Neuronal stem cell (in vitro differentiated cells): ENCODE measurements at regions not wholly inside any gene's neighbourhood (a gene's known extent, or its start where the extent isn't known, plus 50 kb on each side); places are given as distances from the start of the nearest gene placed in this dataset.

Experiments
- DNase-seq: peaks from one replicate; pipeline ENCODE4 v3.0.0-alpha.2; 2013; ENCODE audit warnings: low spot score
- H2AFZ ChIP-seq: one replicate; pipeline ENCODE4 v1.6.1; 2013; ENCODE audit warnings: mild to moderate bottlenecking, low read length, inconsistent platforms
- H2AK5ac ChIP-seq: 2 replicates; pipeline ENCODE4 v1.6.1; 2013; ENCODE audit warnings: low read depth, mild to moderate bottlenecking, inconsistent platforms, low read length, moderate library complexity, mixed read lengths
- H2BK120ac ChIP-seq: 2 replicates; pipeline ENCODE4 v1.6.1; 2013; ENCODE audit warnings: low read depth, mild to moderate bottlenecking, inconsistent platforms, low read length, moderate library complexity, mixed read lengths
- H2BK12ac ChIP-seq: one replicate; pipeline ENCODE4 v1.6.1; 2013; ENCODE audit warnings: low read length, inconsistent platforms
- H2BK15ac ChIP-seq: 2 replicates; pipeline ENCODE4 v1.6.1; 2013; ENCODE audit warnings: mild to moderate bottlenecking, low read length, inconsistent platforms, mixed read lengths
- H2BK5ac ChIP-seq: one replicate; pipeline ENCODE4 v1.6.1; 2013; ENCODE audit warnings: inconsistent platforms, mild to moderate bottlenecking, low read length, moderate library complexity
- H3K14ac ChIP-seq: one replicate; pipeline ENCODE4 v1.6.1; 2013; ENCODE audit warnings: low read length, inconsistent platforms
- H3K18ac ChIP-seq: 2 replicates; pipeline ENCODE4 v1.6.1; 2013; ENCODE audit warnings: low read length, inconsistent platforms
- H3K23ac ChIP-seq: 2 replicates; pipeline ENCODE4 v1.6.1; 2013; ENCODE audit warnings: low read depth, mild to moderate bottlenecking, mixed read lengths, low read length, inconsistent platforms; ENCODE audit not compliant: poor library complexity
- H3K27ac ChIP-seq: replicated peaks from 3 replicates; pipeline ENCODE4 v1.5.1; 2013; ENCODE audit warnings: low read length, inconsistent platforms
- H3K27me3 ChIP-seq, 3 experiments: 2 replicates each; pipeline ENCODE4 v1.6.1; 2013; ENCODE audit warnings: low read length in 3 of 3, mild to moderate bottlenecking in 2 of 3, inconsistent platforms in 1 of 3, low read depth in 1 of 3, mixed read lengths in 1 of 3, moderate library complexity in 1 of 3; ENCODE audit not compliant: control insufficient read depth in 3 of 3, insufficient read depth in 3 of 3
- H3K36me3 ChIP-seq, 2 donors: replicated peaks in 1 of 2; 2 replicates each; pipeline ENCODE4 v1.6.1; 2013; ENCODE audit warnings: low read length in 2 of 2; ENCODE audit not compliant: control insufficient read depth in 2 of 2, insufficient read depth in 2 of 2
- H3K4ac ChIP-seq: 2 replicates; pipeline ENCODE4 v1.6.1; 2013; ENCODE audit warnings: inconsistent platforms, mild to moderate bottlenecking, low read length, moderate library complexity
- H3K4me1 ChIP-seq, 2 donors: 1 replicate in 1 of 2; 2 replicates in 1 of 2; pipeline ENCODE4 v1.6.1; 2013; ENCODE audit warnings: low read length in 2 of 2, low read depth in 1 of 2; ENCODE audit not compliant: control insufficient read depth in 2 of 2, insufficient read depth in 1 of 2
- H3K4me2 ChIP-seq: one replicate; pipeline ENCODE4 v1.6.1; 2013; ENCODE audit warnings: mild to moderate bottlenecking, low read length, inconsistent platforms; ENCODE audit not compliant: insufficient read depth, poor library complexity, severe bottlenecking
- H3K4me3 ChIP-seq, 2 donors: 2 replicates each; pipeline ENCODE4 v1.5.1; 2013; ENCODE audit warnings: low read length in 2 of 2, mild to moderate bottlenecking in 2 of 2, inconsistent platforms in 1 of 2, moderate library complexity in 1 of 2
- H3K79me1 ChIP-seq: one replicate; pipeline ENCODE4 v1.6.1; 2013; ENCODE audit warnings: low read depth, mild to moderate bottlenecking, inconsistent platforms, low read length, moderate library complexity
- H3K9ac ChIP-seq: one replicate; pipeline ENCODE4 v1.6.1; 2013; ENCODE audit warnings: mild to moderate bottlenecking, low read depth, low read length, inconsistent platforms; ENCODE audit not compliant: poor library complexity
- H3K9me3 ChIP-seq, 2 donors: replicated peaks in 1 of 2; 2 replicates each; pipeline versions ENCODE3 to v1.6.1; 2013; ENCODE audit warnings: low read length in 2 of 2, mild to moderate bottlenecking in 2 of 2, inconsistent platforms in 1 of 2, low read depth in 1 of 2, mixed read lengths in 1 of 2, moderate library complexity in 1 of 2; ENCODE audit not compliant: control insufficient read depth in 2 of 2, insufficient read depth in 1 of 2
- H4K8ac ChIP-seq: one replicate; pipeline ENCODE4 v1.6.1; 2013; ENCODE audit warnings: low read depth, mild to moderate bottlenecking, inconsistent platforms, low read length, moderate library complexity
- H4K91ac ChIP-seq: one replicate; pipeline ENCODE4 v1.6.1; 2013; ENCODE audit warnings: low read length, low read depth, mild to moderate bottlenecking, inconsistent platforms; ENCODE audit not compliant: poor library complexity
- WGBS, 2 donors: extraction: QIAGEN DNeasy Blood & Tissue Kit; methylation state at CpG; one replicate each; pipeline ENCODE4 v1.1.7; 2013; ENCODE audit warnings: missing lambda C conversion rate in 2 of 2, mixed read lengths in 1 of 2; ENCODE audit not compliant: insufficient read length in 2 of 2, insufficient replicate concordance in 1 of 2; ENCODE audit errors: extremely low coverage in 2 of 2; 5-methylcytosine and 5-hydroxymethylcytosine counted together

- Histone ChIP-seq H2BK15ac (no peak overlapping the region), H2AFZ (no peak overlapping the region), H3K4me1 (no peaks in the 10 kb centered on the region), H3K36me3 (no peaks in the 10 kb centered on the region), H2BK12ac (no peak overlapping the region), H4K91ac (no peak overlapping the region), H3K4me2 (no peak overlapping the region), H3K9me3 (no peaks in the 10 kb centered on the region), H2AK5ac (no peak overlapping the region), H2BK5ac (no peak overlapping the region), H3K27me3 (no peaks in the 10 kb centered on the region), H3K9ac (no peak overlapping the region), H2BK120ac (no peak overlapping the region), H3K14ac (no peak overlapping the region), H3K4me3 (no peak overlapping the region), H3K27ac (no peak overlapping the region), H3K4ac (no peak overlapping the region), H3K79me1 (no peaks in the 10 kb centered on the region), H4K8ac (no peak overlapping the region), H3K18ac (no peak overlapping the region), H3K23ac (no peak overlapping the region)
- DNase-seq = no peak
- no CpG with 5 or more reads among the region's 2 CpGs for WGBS, 2 donors
Observed at GRCh38 chr5:108615216-108615615, 132.5 kb upstream of the FER start.

GRCh38 chr5:108607421-108607820, 140.3 kb upstream of the FER start:
- no peak overlapping the region for H2BK12ac ChIP-seq
- H2AFZ ChIP-seq = no peak overlapping the region
- no peak overlapping the region for H4K8ac ChIP-seq
- H3K4me3 ChIP-seq = no peak overlapping the region
- no peak overlapping the region for H2BK120ac ChIP-seq
- H2BK15ac ChIP-seq = no peak overlapping the region
- H4K91ac ChIP-seq = no peak overlapping the region
- H3K4me2 ChIP-seq = no peak overlapping the region
- H3K14ac ChIP-seq = no peak overlapping the region
- no peak overlapping the region for H3K18ac ChIP-seq
- no peak for DNase-seq
- no peak overlapping the region for H3K27ac ChIP-seq
- no peaks in the 10 kb centered on the region for H3K79me1 ChIP-seq
- no peak overlapping the region for H2BK5ac ChIP-seq
- H2AK5ac ChIP-seq = no peak overlapping the region
- H3K4ac ChIP-seq = no peak overlapping the region
- no peaks in the 10 kb centered on the region for H3K36me3 ChIP-seq
- no peak overlapping the region for H3K23ac ChIP-seq
- no peaks in the 10 kb centered on the region for H3K9me3 ChIP-seq
- H3K27me3 ChIP-seq = no peaks in the 10 kb centered on the region
- no CpG with 5 or more reads among the region's 1 CpG for WGBS, 2 donors
- no peaks in the 10 kb centered on the region for H3K4me1 ChIP-seq
- no peak overlapping the region for H3K9ac ChIP-seq

DNA sequence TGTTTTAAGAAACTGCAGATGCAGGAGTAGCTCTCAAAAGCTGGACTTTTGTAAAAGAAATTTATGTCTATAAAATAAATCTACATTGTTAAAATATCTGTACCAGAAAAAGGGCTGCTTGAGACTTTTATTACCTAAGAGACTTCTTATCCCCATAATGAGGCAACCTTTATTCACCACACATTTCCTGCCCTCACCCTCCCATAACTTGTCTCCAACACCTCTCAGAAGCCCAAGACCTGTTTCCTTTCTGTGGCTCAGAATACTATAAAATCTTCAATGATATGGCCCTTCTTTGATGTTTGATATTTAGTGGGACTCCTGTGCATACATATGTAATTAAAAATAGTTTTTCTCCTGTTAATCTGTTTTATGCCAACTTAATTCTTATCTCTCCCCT, 141.5 kb upstream of the FER start:
- no peaks in the 10 kb centered on the region for H3K9me3 ChIP-seq

GRCh38 chr5:108602830-108603229, 144.9 kb upstream of the FER start:
- no peaks in the 10 kb centered on the region for H3K36me3 ChIP-seq
- no peaks in the 10 kb centered on the region for H3K79me1 ChIP-seq
- no peak overlapping the region for H3K18ac ChIP-seq
- no peak overlapping the region for H3K14ac ChIP-seq
- no peak for DNase-seq
- no peak overlapping the region for H3K4ac ChIP-seq
- no peak overlapping the region for H3K4me3 ChIP-seq
- no peaks in the 10 kb centered on the region for H3K9me3 ChIP-seq
- WGBS, 2 donors = no CpG with 5 or more reads among the region's 1 CpG
- no peak overlapping the region for H2BK15ac ChIP-seq
- no peak overlapping the region for H3K23ac ChIP-seq
- no peaks in the 10 kb centered on the region for H3K4me1 ChIP-seq
- H3K27me3 ChIP-seq = no peaks in the 10 kb centered on the region
- no peak overlapping the region for H2AFZ ChIP-seq
- H2AK5ac ChIP-seq = no peak overlapping the region
- no peak overlapping the region for H3K4me2 ChIP-seq
- no peak overlapping the region for H4K8ac ChIP-seq
- no peak overlapping the region for H3K9ac ChIP-seq
- no peak overlapping the region for H2BK120ac ChIP-seq
- H2BK5ac ChIP-seq = no peak overlapping the region
- no peak overlapping the region for H4K91ac ChIP-seq
- no peak overlapping the region for H2BK12ac ChIP-seq
- no peak overlapping the region for H3K27ac ChIP-seq

More for the DNA sequence above, 141.5 kb upstream of the FER start:
- Histone ChIP-seq H3K79me1 (no peaks in the 10 kb centered on the region), H3K4me1 (no peaks in the 10 kb centered on the region), H3K23ac (no peak overlapping the region), H2BK120ac (no peak overlapping the region), H4K8ac (no peak overlapping the region), H2BK5ac (no peak overlapping the region), H3K27ac (no peak overlapping the region), H3K4ac (no peak overlapping the region), H4K91ac (no peak overlapping the region), H3K27me3 (no peaks in the 10 kb centered on the region), H2AK5ac (no peak overlapping the region), H2BK15ac (no peak overlapping the region), H2AFZ (no peak overlapping the region), H3K4me2 (no peak overlapping the region), H3K9ac (no peak overlapping the region), H3K4me3 (no peak overlapping the region), H3K14ac (no peak overlapping the region), H3K18ac (no peak overlapping the region), H2BK12ac (no peak overlapping the region), H3K36me3 (no peaks in the 10 kb centered on the region)
- no peak for DNase-seq
